ENCODE measurements at regions not wholly inside any gene's neighbourhood (a gene's known extent, or its start where the extent isn't known, plus 50 kb on each side); places are given as distances from the start of the nearest gene placed in this dataset.

DNA sequence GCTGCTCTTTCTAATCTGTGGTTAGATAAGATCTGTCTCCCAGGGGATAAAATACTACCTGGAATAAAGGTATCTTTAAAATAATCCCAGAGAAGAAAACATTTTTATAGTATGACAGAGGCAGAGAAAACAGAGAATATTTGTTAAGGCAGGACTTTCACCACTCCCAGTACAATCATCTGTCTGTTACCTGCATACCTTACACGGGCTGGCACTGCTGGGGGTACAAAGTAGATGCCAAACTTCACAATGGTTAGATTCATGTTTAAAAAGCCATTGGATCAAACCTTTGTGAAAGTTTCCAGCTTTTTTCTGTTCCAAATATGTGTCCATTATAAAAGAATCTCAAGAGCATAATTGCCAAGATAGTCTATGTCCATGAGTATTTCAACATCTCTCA is 273.6 kb upstream of the BTG1 start:
- H3K36me3 ChIP-seq (ENCODE audit: control insufficient read depth in 2 of 2, insufficient read depth in 2 of 2, low read length in 1 of 2) = no peaks in the 10 kb centered on the region
- DNase-seq (ENCODE audit: low read depth in 6 of 9, low spot score in 9 of 9) = no peak
- H3K9me3 ChIP-seq (ENCODE audit: control insufficient read depth in 2 of 2, insufficient read depth in 1 of 2, low read length in 1 of 2) = no peaks in the 10 kb centered on the region
- no peak overlapping the region for H3K27ac ChIP-seq (ENCODE audit: low read depth in 1 of 2, low read length in 1 of 2)
- 94% methylated on average over 1 of the region's 1 CpG for WGBS
- no peaks in the 10 kb centered on the region for H3K4me1 ChIP-seq (ENCODE audit: control insufficient read depth in 2 of 2, insufficient read depth in 2 of 2, low read length in 2 of 2)
- H3K4me3 ChIP-seq (ENCODE audit: low read length in 2 of 2) = no peak overlapping the region
- no peaks in the 10 kb centered on the region for H3K27me3 ChIP-seq (ENCODE audit: control insufficient read depth in 2 of 2, insufficient read depth in 1 of 2, low read length in 1 of 2)

DNA sequence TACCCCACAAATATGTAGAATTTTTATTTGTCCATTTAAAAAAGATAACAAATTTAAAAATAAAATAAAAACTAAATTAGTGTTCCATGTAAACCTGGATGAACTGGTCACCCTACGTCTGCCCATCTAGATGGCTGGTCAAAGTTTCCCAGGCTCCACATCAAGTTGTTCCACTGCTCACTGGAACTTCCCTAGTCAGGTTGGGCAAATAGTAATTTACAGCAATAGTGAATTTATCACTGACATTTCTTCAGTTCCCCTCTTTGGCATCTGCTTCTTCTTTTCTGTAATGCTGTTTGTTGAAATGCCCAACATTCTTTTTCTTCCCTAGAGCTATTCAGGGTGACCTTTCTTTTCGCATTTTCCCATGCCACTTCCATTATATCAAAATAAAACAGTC is 272.7 kb upstream of the BTG1 start:
- H3K36me3 ChIP-seq (ENCODE audit: control insufficient read depth in 2 of 2, insufficient read depth in 2 of 2, low read length in 1 of 2) = no peaks in the 10 kb centered on the region
- no peak for DNase-seq (ENCODE audit: low read depth in 6 of 9, low spot score in 9 of 9)
- no peaks in the 10 kb centered on the region for H3K9me3 ChIP-seq (ENCODE audit: control insufficient read depth in 2 of 2, insufficient read depth in 1 of 2, low read length in 1 of 2)
- no peak overlapping the region for H3K4me3 ChIP-seq (ENCODE audit: low read length in 2 of 2)
- no peaks in the 10 kb centered on the region for H3K27me3 ChIP-seq (ENCODE audit: control insufficient read depth in 2 of 2, insufficient read depth in 1 of 2, low read length in 1 of 2)
- no peaks in the 10 kb centered on the region for H3K4me1 ChIP-seq (ENCODE audit: control insufficient read depth in 2 of 2, insufficient read depth in 2 of 2, low read length in 2 of 2)
- no peak overlapping the region for H3K27ac ChIP-seq (ENCODE audit: low read depth in 1 of 2, low read length in 1 of 2)
- WGBS = 96% methylated on average over 2 of the region's 2 CpGs

- Histone ChIP-seq H3K27me3 (ENCODE audit: control insufficient read depth in 2 of 2, insufficient read depth in 1 of 2, low read length in 1 of 2) (no peaks in the 10 kb centered on the region), H3K27ac (ENCODE audit: low read depth in 1 of 2, low read length in 1 of 2) (no peak overlapping the region), H3K4me1 (ENCODE audit: control insufficient read depth in 2 of 2, insufficient read depth in 2 of 2, low read length in 2 of 2) (no peaks in the 10 kb centered on the region), H3K9me3 (ENCODE audit: control insufficient read depth in 2 of 2, insufficient read depth in 1 of 2, low read length in 1 of 2) (no peaks in the 10 kb centered on the region), H3K4me3 (ENCODE audit: low read length in 2 of 2) (no peak overlapping the region), H3K36me3 (ENCODE audit: control insufficient read depth in 2 of 2, insufficient read depth in 2 of 2, low read length in 1 of 2) (no peaks in the 10 kb centered on the region)
- WGBS = over 99% methylated on average over 2 of the region's 2 CpGs
- no peak for DNase-seq (ENCODE audit: low read depth in 6 of 9, low spot score in 9 of 9)
Measured at GRCh38 chr12:92417373-92417772, 271.7 kb upstream of the BTG1 start.

DNA sequence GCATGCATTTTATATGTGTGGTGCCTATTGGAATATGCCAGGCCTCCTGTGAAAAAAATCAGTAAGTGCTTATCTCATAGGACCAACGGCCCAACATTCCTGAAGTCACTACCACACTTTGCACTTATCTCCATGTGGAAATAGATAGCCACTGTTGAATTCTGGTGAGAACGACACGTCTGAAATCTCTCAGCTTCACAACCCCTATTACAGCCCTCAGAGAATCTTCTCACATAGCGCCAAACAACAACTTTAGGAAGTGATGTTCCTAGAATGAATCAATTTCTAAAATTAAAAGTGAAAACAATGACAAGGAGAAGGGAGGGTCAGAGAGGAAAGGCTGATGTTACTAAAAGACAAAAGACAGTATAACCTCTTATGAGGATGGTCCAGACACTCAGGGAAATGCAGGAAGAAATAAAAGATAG is 270.8 kb upstream of the BTG1 start:
- no peaks in the 10 kb centered on the region for H3K9me3 ChIP-seq (ENCODE audit: control insufficient read depth in 2 of 2, insufficient read depth in 1 of 2, low read length in 1 of 2)
- H3K27ac ChIP-seq (ENCODE audit: low read depth in 1 of 2, low read length in 1 of 2) = no peak overlapping the region
- H3K4me1 ChIP-seq (ENCODE audit: control insufficient read depth in 2 of 2, insufficient read depth in 2 of 2, low read length in 2 of 2) = peaks cover 5 to 7% of the 10 kb centered on the region in 2 donors
- no peak overlapping the region for H3K4me3 ChIP-seq (ENCODE audit: low read length in 2 of 2)
- H3K27me3 ChIP-seq (ENCODE audit: control insufficient read depth in 2 of 2, insufficient read depth in 1 of 2, low read length in 1 of 2) = no peaks in the 10 kb centered on the region
- no peaks in the 10 kb centered on the region for H3K36me3 ChIP-seq (ENCODE audit: control insufficient read depth in 2 of 2, insufficient read depth in 2 of 2, low read length in 1 of 2)
- WGBS = 97% methylated on average over 4 of the region's 4 CpGs
- no peak for DNase-seq (ENCODE audit: low read depth in 6 of 9, low spot score in 9 of 9)

DNA sequence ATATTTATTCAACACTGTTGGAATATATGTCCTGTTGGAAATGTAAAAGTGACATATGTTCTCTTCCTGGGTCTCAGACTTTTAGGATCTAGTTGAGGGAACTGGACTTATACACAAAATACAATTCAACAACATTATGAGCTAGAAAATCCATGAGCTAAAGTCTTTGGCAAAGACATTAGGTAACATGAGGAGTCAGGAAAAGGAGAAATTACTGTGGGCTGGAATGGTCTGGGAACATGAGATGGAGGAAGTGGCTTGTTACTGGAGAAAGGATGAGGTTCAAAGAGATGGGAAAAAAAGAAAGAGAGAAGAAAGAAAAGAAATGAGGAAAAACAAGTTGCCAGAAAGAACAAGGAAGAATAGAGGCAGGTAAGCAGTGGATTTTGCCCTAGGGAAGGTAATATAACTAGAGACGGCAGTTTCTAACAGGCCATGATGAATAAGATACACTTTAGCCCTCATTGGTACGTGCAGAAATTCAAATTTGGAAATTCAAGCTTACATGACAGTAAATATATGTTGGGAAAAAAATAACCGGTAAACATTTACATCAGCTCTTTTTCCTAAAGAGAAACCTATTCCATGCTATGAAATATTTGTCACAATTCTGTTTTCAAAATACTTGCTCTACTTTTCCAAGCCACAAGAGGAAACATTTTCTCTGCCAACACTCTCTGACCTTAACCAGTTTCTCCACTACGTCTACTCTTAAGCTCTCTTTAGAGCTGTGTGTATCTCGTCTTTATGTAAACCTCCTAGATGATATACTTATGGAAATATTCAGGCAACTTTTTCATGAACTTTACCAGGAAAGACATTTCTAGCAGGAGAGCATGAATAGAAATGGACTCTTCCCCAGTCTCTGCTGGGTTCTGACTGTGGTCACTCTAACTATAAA is 268.8 kb upstream of the BTG1 start:
- no peaks in the 10 kb centered on the region for H3K9me3 ChIP-seq (ENCODE audit: control insufficient read depth in 2 of 2, insufficient read depth in 1 of 2, low read length in 1 of 2)
- DNase-seq (ENCODE audit: low read depth in 6 of 9, low spot score in 9 of 9) = no peak
- no peak overlapping the region for H3K27ac ChIP-seq (ENCODE audit: low read depth in 1 of 2, low read length in 1 of 2)
- 96% methylated on average over 5 of the region's 5 CpGs for WGBS
- H3K4me1 ChIP-seq (ENCODE audit: control insufficient read depth in 2 of 2, insufficient read depth in 2 of 2, low read length in 2 of 2) = peaks cover 20 to 21% of the 10 kb centered on the region in 2 donors
- H3K4me3 ChIP-seq (ENCODE audit: low read length in 2 of 2) = no peak overlapping the region
- no peaks in the 10 kb centered on the region for H3K27me3 ChIP-seq (ENCODE audit: control insufficient read depth in 2 of 2, insufficient read depth in 1 of 2, low read length in 1 of 2)
- H3K36me3 ChIP-seq (ENCODE audit: control insufficient read depth in 2 of 2, insufficient read depth in 2 of 2, low read length in 1 of 2) = no peaks in the 10 kb centered on the region

GRCh38 chr12:92413286-92413685 is 267.6 kb upstream of the BTG1 start:
- WGBS = 84% methylated on average over 3 of the region's 3 CpGs
- H3K36me3 ChIP-seq (ENCODE audit: control insufficient read depth in 2 of 2, insufficient read depth in 2 of 2, low read length in 1 of 2) = no peaks in the 10 kb centered on the region
- no peaks in the 10 kb centered on the region for H3K9me3 ChIP-seq (ENCODE audit: control insufficient read depth in 2 of 2, insufficient read depth in 1 of 2, low read length in 1 of 2)
- H3K27me3 ChIP-seq (ENCODE audit: control insufficient read depth in 2 of 2, insufficient read depth in 1 of 2, low read length in 1 of 2) = no peaks in the 10 kb centered on the region
- no peak overlapping the region for H3K4me3 ChIP-seq (ENCODE audit: low read length in 2 of 2)
- H3K4me1 ChIP-seq (ENCODE audit: control insufficient read depth in 2 of 2, insufficient read depth in 2 of 2, low read length in 2 of 2) = peaks cover 20 to 21% of the 10 kb centered on the region in 2 donors
- DNase-seq (ENCODE audit: low read depth in 6 of 9, low spot score in 9 of 9) = no peak
- no peak overlapping the region for H3K27ac ChIP-seq (ENCODE audit: low read depth in 1 of 2, low read length in 1 of 2)

GRCh38 chr12:92412856-92413255 is 267.2 kb upstream of the BTG1 start:
- DNase-seq (ENCODE audit: low read depth in 6 of 9, low spot score in 9 of 9) = no peak
- Histone ChIP-seq H3K27me3 (ENCODE audit: control insufficient read depth in 2 of 2, insufficient read depth in 1 of 2, low read length in 1 of 2) (no peaks in the 10 kb centered on the region), H3K9me3 (ENCODE audit: control insufficient read depth in 2 of 2, insufficient read depth in 1 of 2, low read length in 1 of 2) (no peaks in the 10 kb centered on the region), H3K27ac (ENCODE audit: low read depth in 1 of 2, low read length in 1 of 2) (no peak overlapping the region), H3K4me3 (ENCODE audit: low read length in 2 of 2) (no peak overlapping the region), H3K36me3 (ENCODE audit: control insufficient read depth in 2 of 2, insufficient read depth in 2 of 2, low read length in 1 of 2) (no peaks in the 10 kb centered on the region), H3K4me1 (ENCODE audit: control insufficient read depth in 2 of 2, insufficient read depth in 2 of 2, low read length in 2 of 2) (peaks cover 20 to 21% of the 10 kb centered on the region in 2 donors)

DNA sequence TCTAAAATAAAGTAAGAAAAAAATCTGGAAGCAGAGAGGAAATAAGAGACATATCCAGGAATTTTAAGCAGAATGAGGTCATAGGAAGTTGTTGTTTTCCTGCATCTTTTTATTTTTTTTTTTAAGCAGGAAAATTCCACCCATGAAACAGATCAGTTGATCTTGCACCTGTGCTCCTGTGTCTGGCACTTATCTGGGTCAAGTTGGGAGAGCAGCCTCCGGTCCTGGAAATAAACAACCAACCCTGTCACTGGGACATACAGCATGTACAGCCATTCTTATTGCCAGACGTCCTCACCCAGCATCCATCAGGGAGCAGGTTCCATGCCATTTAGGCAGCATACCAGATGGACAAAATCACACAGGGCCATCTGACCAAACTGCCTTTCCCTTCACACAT is 266.0 kb upstream of the BTG1 start:
- Histone ChIP-seq H3K27ac (ENCODE audit: low read depth in 1 of 2, low read length in 1 of 2) (peak overlapping the region in 1 of 2 donors; percentile 52), H3K4me3 (ENCODE audit: low read length in 2 of 2) (no peak overlapping the region), H3K9me3 (ENCODE audit: control insufficient read depth in 2 of 2, insufficient read depth in 1 of 2, low read length in 1 of 2) (no peaks in the 10 kb centered on the region), H3K27me3 (ENCODE audit: control insufficient read depth in 2 of 2, insufficient read depth in 1 of 2, low read length in 1 of 2) (no peaks in the 10 kb centered on the region), H3K36me3 (ENCODE audit: control insufficient read depth in 2 of 2, insufficient read depth in 2 of 2, low read length in 1 of 2) (no peaks in the 10 kb centered on the region), H3K4me1 (ENCODE audit: control insufficient read depth in 2 of 2, insufficient read depth in 2 of 2, low read length in 2 of 2) (peaks cover 20 to 21% of the 10 kb centered on the region in 2 donors)
- WGBS = 68% methylated on average over 2 of the region's 2 CpGs
- DNase-seq (ENCODE audit: low read depth in 6 of 9, low spot score in 9 of 9) = no peak

- no peaks in the 10 kb centered on the region for H3K9me3 ChIP-seq (ENCODE audit: control insufficient read depth in 2 of 2, insufficient read depth in 1 of 2, low read length in 1 of 2)
- no peak overlapping the region for H3K27ac ChIP-seq (ENCODE audit: low read depth in 1 of 2, low read length in 1 of 2)
- no peak overlapping the region for H3K4me3 ChIP-seq (ENCODE audit: low read length in 2 of 2)
- no peaks in the 10 kb centered on the region for H3K36me3 ChIP-seq (ENCODE audit: control insufficient read depth in 2 of 2, insufficient read depth in 2 of 2, low read length in 1 of 2)
- H3K27me3 ChIP-seq (ENCODE audit: control insufficient read depth in 2 of 2, insufficient read depth in 1 of 2, low read length in 1 of 2) = no peaks in the 10 kb centered on the region
- peak in 2 of 9 donors; percentile 57 to 65 for DNase-seq (ENCODE audit: low read depth in 6 of 9, low spot score in 9 of 9)
- H3K4me1 ChIP-seq (ENCODE audit: control insufficient read depth in 2 of 2, insufficient read depth in 2 of 2, low read length in 2 of 2) = peaks cover 26 to 39% of the 10 kb centered on the region in 2 donors
Measured at GRCh38 chr12:92408072-92408900, 262.6 kb upstream of the BTG1 start.

Measured in thymus (tissue), 11 donors.